Tibial artery (tissue), 4 donors: ENCODE measurements at regions not wholly inside any gene's neighbourhood (a gene's known extent, or its start where the extent isn't known, plus 50 kb on each side); places are given as distances from the start of the nearest gene placed in this dataset.

Experiments used
- DNase-seq, 2 donors: peaks; one replicate each; pipeline ENCODE4 v3.0.0-alpha.2; 2019
- H3K27ac ChIP-seq, 2 donors: fragments of 200-600 bp; sonication (generic) in 1 of 2; 1 replicate in 1 of 2; 2 replicates in 1 of 2; pipeline ENCODE4 v1.5.1; 2018 to 2019; ENCODE audit warnings: mild to moderate bottlenecking in 1 of 2
- H3K27me3 ChIP-seq, 2 donors: fragments of 200-600 bp; sonication (generic) in 1 of 2; one replicate each; pipeline versions ENCODE4 v1.5.1 to v1.6.0; 2016 to 2019
- H3K36me3 ChIP-seq, 3 donors: fragments of 200-600 bp; sonication (generic) in 2 of 3; one replicate each; pipeline ENCODE4 v1.5.1; 2016 to 2019; ENCODE audit warnings: mild to moderate bottlenecking in 2 of 3
- H3K4me1 ChIP-seq, 4 donors: fragments of 200-600 bp; sonication (generic) in 2 of 4; 1 replicate in 3 of 4; 2 replicates in 1 of 4; pipeline ENCODE4 v1.5.1; 2016 to 2019
- H3K4me3 ChIP-seq, 2 donors: fragments of 200-600 bp; sonication (generic) in 1 of 2; 1 replicate in 1 of 2; 2 replicates in 1 of 2; pipeline ENCODE4 v1.5.1; 2018 to 2019; ENCODE audit warnings: mild to moderate bottlenecking in 2 of 2
- H3K9me3 ChIP-seq, 3 donors: fragments of 200-600 bp; sonication (generic) in 1 of 3; one replicate each; pipeline ENCODE4 v1.5.1; 2016 to 2019
- CTCF ChIP-seq, 2 experiments: fragments of 200-600 bp in 1 of 2; fragments of 450-650 bp in 1 of 2; IDR thresholded peaks; one replicate each; pipeline ENCODE4 v1.5.1; 2017 to 2019; ENCODE audit warnings: antibody characterized with exemption in 2 of 2, mild to moderate bottlenecking in 1 of 2, moderate library complexity in 1 of 2
- intact Hi-C: fragments of 100-400 bp; cut with DNase I; formaldehyde crosslinking; loops from one replicate; pipeline ENCODE4 v1.15.0; 2023; ENCODE audit warnings: low total_unique reads

- intact Hi-C loops: no loop called here
These were observed 836.4 kb downstream of the TBC1D22A start for GRCh38 chr22:47598864-47599263.

GRCh38 chr22:47597041-47597440, 834.6 kb downstream of the TBC1D22A start:
- Histone ChIP-seq H3K36me3 (no peaks in the 10 kb centered on the region), H3K9me3 (no peaks in the 10 kb centered on the region), H3K4me1 (no peaks in the 10 kb centered on the region), H3K27me3 (peaks cover 0 to 7% of the 10 kb centered on the region in 2 donors), H3K27ac (no peak overlapping the region), H3K4me3 (no peak overlapping the region)
- DNase-seq: no peak
- intact Hi-C loops: no loop called here
- no peak for TF ChIP-seq CTCF (IDR thresholded peaks at IDR 0.05)

More at GRCh38 chr22:47598864-47599263, 836.4 kb downstream of the TBC1D22A start:
- Histone ChIP-seq H3K4me3 (no peak overlapping the region), H3K9me3 (no peaks in the 10 kb centered on the region), H3K4me1 (no peaks in the 10 kb centered on the region), H3K27me3 (peaks cover 0 to 7% of the 10 kb centered on the region in 2 donors), H3K36me3 (no peaks in the 10 kb centered on the region), H3K27ac (no peak overlapping the region)
- no peak for TF ChIP-seq CTCF (IDR thresholded peaks at IDR 0.05)
- DNase-seq: no peak

GRCh38 chr22:47596176-47596690, 833.8 kb downstream of the TBC1D22A start:
- TF ChIP-seq CTCF (IDR thresholded peaks at IDR 0.05): no peak
- Histone ChIP-seq H3K4me1 (no peaks in the 10 kb centered on the region), H3K27me3 (peaks cover 0 to 3% of the 10 kb centered on the region in 2 donors), H3K36me3 (no peaks in the 10 kb centered on the region), H3K27ac (no peak overlapping the region), H3K9me3 (no peaks in the 10 kb centered on the region), H3K4me3 (no peak overlapping the region)
- intact Hi-C loops: no loop called here
- no peak for DNase-seq

GRCh38 chr22:47594836-47595521, 832.5 kb downstream of the TBC1D22A start:
- Histone ChIP-seq H3K36me3 (no peaks in the 10 kb centered on the region), H3K27me3 (no peaks in the 10 kb centered on the region), H3K4me3 (no peak overlapping the region), H3K9me3 (no peaks in the 10 kb centered on the region), H3K4me1 (no peaks in the 10 kb centered on the region), H3K27ac (no peak overlapping the region)
- intact Hi-C loops: no loop called here
- no peak for TF ChIP-seq CTCF (IDR thresholded peaks at IDR 0.05)
- DNase-seq: peak in 1 of 2 donors; percentile 7

GRCh38 chr22:47593911-47594311, 831.5 kb downstream of the TBC1D22A start:
- intact Hi-C loops: no loop called here
- DNase-seq: peak in 1 of 2 donors; percentile 11
- Histone ChIP-seq H3K4me3 (no peak overlapping the region), H3K27ac (no peak overlapping the region), H3K9me3 (no peaks in the 10 kb centered on the region), H3K36me3 (no peaks in the 10 kb centered on the region), H3K27me3 (peaks cover 0 to 4% of the 10 kb centered on the region in 2 donors), H3K4me1 (no peaks in the 10 kb centered on the region)
- no peak for TF ChIP-seq CTCF (IDR thresholded peaks at IDR 0.05)
